Nucleus accumbens (tissue), 56 donors: ENCODE measurements at regions not wholly inside any gene's neighbourhood (a gene's known extent, or its start where the extent isn't known, plus 50 kb on each side); places are given as distances from the start of the nearest gene placed in this dataset.

ENCODE experiments used
- DNase-seq, 56 donors: peaks; one replicate each; lab custom pipeline; 2025; lab: John Stamatoyannopoulos, UW

DNA sequence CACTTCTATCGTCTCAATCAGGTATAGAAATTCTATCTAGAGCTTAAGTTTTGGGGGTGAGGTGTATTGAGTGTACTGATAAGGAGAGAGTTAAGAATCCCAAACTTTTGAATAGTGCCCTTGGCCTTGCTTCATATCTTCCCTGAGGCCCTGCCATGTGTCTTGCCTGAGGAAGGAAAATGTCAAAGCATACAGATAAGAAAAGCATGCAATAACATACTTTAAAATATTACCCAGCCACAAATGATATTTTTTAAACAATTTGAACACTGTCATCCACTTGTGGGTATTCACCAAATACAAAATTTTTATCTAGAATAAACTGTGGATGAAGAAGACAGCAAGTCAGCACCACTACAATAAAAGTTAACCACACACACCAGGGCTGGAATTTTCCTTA lies 631.0 kb upstream of the ALCAM start:
- DNase-seq, result no peak

- DNase-seq, result no peak
Measured at GRCh38 chr3:104738271-104738670, 628.4 kb upstream of the ALCAM start.

GRCh38 chr3:104740874-104741379 lies 625.8 kb upstream of the ALCAM start:
- no peak for DNase-seq

DNA sequence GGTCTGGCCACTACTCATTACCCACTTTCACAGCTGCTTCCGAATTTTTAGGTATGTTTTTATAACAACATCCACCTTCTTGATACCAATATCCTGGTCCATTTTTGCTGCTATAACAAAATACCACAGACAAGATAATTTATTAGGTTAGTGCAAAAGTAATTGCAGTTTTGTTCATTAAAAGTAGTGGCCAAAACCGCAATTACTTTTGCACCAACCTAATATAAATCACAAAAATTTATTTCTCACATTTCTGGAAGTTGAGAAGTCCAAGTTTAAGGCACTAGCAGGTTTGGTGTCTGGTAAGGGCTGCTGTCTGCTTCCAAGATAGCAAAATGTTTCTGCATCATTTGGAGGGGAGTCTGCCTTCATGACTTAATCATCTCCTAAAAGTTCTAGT lies 624.7 kb upstream of the ALCAM start:
- DNase-seq, result no peak

GRCh38 chr3:104745313-104745712 lies 621.4 kb upstream of the ALCAM start:
- DNase-seq, result no peak

DNA sequence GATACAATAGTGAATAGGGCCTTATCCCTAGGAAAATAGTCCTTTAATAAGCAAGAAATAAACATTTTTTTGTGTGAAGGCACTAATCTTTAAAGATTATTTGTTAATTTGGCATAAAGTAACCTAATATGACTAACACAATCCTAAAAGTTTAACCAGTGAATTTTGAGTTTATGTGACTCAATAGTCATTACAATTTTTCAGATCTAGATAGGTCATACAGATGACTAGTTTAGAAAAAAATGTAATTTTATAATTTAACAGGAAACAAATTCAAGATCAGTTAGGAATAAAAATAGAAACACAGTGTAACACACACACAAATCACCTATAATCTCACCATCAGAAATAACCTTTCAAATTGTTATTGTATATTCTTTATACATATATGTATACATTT lies 620.7 kb upstream of the ALCAM start:
- no peak for DNase-seq

DNA sequence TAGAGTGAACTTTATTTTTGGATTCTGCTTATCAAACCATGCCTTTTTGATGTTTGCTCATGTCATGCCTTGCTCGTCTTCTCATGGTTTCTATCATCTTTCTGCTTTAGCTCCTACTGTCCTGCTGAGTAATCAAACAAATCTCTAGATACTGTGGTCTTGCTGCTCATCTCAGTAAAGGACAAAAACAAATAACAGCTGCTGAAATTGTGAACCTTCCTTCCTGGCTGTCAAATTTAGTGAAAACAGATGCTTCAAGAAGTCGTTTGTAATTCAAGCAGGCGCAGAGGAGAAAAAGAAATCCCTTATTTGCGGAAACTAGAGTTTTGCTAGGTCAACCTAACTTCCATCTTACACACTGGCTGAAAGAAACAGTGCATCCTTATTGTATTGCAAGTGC lies 616.1 kb upstream of the ALCAM start:
- DNase-seq, result no peak

DNA sequence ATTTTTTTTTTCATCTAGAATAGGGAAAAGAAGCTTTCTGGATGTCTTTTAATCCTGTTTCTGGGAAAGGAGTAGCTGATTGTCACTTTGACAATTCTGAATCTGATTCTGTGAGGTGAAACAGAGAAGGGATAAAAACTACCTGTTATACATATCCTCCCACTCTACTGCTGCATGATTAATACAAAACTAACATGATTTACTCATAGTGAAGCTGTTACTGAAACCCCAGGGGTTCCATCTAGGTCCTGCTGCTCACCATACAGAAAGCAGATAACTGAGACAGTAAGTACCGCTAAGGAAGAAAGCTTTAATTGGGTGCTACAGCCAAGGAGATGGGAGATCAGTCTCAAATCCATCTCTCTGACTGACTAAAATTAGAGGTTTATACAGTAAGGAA lies 610.9 kb upstream of the ALCAM start:
- DNase-seq, result no peak

- peak in 28 of 56 donors; percentile 1 to 73 (median 17) for DNase-seq
Measured at GRCh38 chr3:104763007-104763406, 603.7 kb upstream of the ALCAM start.

DNA sequence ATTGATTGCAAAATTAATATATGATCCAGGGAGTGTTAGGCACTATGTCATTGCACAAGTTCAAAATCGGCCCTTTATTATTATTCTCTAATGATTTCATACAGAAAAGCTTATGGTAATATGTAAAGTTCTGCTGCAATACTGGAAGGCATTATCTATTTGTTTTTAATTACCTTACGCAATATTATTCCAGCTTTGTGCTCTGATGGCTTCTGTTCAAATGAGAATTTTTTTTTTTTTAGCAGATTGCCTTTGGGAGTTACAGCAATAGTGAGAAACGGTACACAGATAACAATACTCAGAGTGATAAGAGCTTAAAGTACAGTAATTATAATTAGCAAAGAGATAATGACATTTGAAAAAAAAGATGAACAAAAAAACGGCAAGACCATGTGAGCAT lies 602.2 kb upstream of the ALCAM start:
- DNase-seq, result no peak

DNA sequence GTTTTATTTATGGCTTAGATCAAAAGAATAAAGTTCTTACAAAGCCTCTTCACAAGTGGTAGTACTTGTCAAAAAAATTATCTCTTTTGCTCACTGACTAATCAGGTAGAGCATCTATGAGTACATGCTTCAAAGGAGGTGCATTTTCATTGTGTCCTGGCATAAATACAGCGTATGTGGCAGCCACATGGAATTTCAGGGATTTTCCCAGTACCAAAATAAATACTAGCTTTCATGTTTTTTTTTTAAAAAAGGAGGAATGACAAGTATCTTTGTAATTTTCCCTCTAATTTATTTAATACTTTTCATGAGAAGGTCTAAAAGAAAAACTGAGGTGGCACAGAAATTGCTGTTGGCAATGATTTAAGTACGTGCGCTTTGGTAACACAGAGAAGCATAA lies 597.8 kb upstream of the ALCAM start:
- no peak for DNase-seq

DNA sequence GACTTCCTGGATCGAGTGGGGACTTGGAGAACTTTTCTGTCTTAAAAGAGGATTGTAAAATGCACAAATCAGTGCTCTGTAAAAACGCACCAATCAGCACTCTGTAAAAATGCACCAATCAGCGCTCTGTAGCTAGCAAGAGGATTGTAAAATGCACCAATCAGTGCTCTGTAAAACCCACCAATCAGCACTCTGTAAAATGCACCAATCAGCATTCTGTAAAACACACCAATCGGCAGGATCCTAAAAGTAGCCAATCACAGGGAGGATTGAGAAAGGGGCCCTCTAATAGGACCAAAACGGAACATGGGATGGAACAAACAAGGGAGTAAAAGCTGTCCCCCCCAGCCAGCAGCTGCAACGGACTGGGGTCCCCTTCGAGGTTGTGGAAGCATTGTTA lies 587.4 kb upstream of the ALCAM start:
- no peak for DNase-seq

DNA sequence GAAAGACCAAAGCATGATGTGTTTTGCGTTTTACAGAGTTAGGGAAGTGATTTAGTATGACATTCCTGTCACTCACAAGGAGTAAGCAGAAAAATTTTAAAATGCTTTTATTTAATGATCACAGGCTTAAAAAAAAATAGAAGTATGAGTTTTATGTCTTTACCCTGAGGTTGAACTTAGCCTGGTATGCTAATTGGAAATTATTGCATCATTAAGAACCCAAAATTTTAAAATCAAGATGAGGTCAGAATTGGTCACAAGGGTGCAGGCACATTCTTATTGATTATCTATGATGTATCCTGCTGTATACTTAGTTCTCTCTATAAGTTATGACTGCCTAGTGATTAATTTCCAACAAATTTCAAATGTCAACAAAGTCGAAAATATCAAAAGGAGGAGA lies 585.6 kb upstream of the ALCAM start:
- DNase-seq, result no peak

DNA sequence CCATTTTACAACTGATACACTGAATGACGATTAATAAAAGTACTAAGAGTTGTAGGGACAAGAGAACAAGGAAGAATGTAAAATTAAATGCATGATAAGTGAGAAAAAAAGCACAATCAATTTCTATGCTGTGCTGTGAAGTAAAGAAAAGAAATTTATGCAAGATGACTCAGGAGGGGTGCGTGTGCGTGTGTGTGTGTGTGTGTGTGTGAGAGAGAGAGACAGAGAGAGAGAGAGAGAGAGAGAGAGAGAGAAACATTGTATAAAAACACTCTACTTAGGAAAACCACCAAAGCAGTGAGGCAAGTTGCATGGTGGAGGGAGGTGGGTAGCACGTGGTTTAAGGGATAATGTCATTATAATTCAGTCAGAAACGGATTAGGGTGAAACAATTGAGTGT lies 580.8 kb upstream of the ALCAM start:
- no peak for DNase-seq

- DNase-seq, result no peak
Measured at GRCh38 chr3:104787306-104787705, 579.4 kb upstream of the ALCAM start.

- DNase-seq, result no peak
Measured at GRCh38 chr3:104788807-104789206, 577.9 kb upstream of the ALCAM start.

GRCh38 chr3:104791331-104791730 lies 575.4 kb upstream of the ALCAM start:
- DNase-seq, result no peak

DNA sequence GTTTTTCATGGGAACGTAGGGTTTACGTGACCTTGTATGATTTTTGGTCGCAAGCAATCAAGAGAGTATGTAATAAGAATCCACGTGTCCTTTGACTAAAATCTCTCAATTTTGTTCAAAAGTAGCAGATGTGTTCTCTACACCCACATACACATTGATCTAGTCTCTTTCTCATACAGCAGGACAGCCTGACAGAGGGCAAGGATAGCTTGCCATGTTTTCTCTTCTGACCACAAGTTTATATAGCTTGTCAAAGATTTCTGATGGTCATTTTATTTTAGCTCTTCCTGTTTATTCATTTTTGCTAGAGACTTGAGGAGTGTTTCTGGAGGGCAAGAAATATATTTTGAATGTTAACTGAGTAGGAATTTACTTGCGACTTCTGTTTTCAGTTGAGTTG lies 570.2 kb upstream of the ALCAM start:
- DNase-seq, result no peak

DNA sequence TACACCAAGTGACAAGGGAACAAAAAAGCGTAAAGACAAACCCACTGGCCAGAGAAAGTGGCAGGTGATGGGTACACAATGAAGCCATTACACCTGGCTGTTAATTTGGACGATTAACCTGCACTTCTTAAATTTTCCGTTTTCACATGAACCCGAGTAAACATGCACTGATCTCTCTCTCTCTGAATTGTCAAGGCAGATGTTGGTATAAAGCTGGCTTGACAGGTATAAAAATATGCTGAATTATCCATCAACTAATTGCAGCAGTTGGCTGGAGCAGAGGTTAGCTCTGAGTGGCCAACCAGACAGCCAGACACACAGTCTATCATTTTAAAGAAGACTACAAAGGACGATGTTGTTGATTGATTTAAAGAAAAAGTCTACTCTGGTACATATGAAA lies 561.7 kb upstream of the ALCAM start:
- DNase-seq, result no peak

- DNase-seq, result no peak
Measured at GRCh38 chr3:104805508-104805907, 561.2 kb upstream of the ALCAM start.

DNA sequence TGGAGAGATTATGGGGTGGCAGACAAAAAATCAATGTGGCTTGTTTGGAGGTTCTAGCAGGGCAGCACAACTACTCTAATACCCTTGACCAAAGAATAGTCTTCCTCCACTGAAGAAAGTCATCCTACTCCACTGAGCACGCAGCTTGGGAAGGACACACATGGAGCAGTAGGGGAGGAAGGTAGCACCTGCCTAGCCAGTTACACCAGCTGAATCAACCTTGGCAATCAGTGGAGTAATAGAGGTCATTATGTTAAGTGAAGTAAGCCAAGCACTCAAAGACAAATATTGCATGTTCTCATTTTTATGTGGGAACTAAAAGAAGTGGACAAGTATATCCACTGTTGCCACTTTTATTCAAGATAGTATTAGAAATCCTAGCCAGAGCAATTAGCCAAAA lies 555.8 kb upstream of the ALCAM start:
- DNase-seq, result no peak

- no peak for DNase-seq
Measured at GRCh38 chr3:104816008-104816407, 550.7 kb upstream of the ALCAM start.

- DNase-seq, result no peak
Measured at GRCh38 chr3:104816716-104817115, 550.0 kb upstream of the ALCAM start.

DNA sequence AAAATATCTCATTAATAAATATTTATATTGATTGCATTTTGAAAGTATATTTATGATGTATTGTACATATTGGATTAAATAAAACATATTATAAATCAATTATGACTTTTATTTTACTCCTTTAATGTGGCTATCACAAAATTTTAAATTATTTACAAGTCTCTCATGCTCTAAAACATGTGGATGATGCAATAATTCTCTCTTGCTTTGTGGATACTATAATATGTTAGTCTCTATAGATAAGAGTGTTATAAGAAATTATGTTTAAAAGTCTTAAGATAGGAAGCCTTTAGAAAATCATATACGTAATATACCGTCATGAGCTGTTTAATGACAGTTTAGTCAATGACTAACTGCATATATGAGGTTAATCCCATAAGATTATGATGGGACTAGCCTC lies 547.4 kb upstream of the ALCAM start:
- no peak for DNase-seq
